GM21619 (cell line): ENCODE measurements at regions not wholly inside any gene's neighbourhood (a gene's known extent, or its start where the extent isn't known, plus 50 kb on each side); places are given as distances from the start of the nearest gene placed in this dataset.
A peak's percentile ranks its signal among the peaks of the same experiment; 100 is the strongest.
"Not testable (repeated sequence)": the region's sequence is repeated elsewhere in the genome, so short reads cannot be mapped to it uniquely, and the experiment has no call there.

Source experiments
- ATAC-seq: cut with Tn5 transposase; IDR thresholded peaks from one replicate; pipeline ENCODE4 v1.9.1; 2021; ENCODE audit not compliant: unreplicated experiment

- ATAC-seq: no peak
Observed at GRCh38 chr10:26952094-26952493, 91.3 kb upstream of the ABI1 start.

DNA sequence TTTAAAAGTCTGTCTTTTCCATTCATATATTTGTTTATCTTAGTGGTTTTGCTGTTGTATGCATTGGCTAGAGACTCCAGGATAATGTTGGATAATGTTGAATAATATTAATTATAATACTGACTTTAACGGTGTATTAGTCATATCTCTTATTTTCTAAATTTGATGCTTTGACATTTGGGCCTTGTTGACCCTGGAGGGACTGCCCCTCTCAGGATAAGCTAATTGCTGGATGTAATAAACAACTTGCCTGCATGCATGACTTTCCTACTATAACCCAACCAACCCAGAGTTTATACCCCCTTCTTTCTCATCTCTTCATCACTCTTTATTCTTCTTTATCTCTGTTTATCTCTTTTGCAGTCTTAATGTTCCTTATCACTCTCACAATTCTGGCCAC, 90.9 kb upstream of the ABI1 start:
- no peak for ATAC-seq

GRCh38 chr10:26950934-26951333, 90.2 kb upstream of the ABI1 start:
- no peak for ATAC-seq

- no peak for ATAC-seq
Observed at GRCh38 chr10:26946102-26946811, 85.5 kb upstream of the ABI1 start.

DNA sequence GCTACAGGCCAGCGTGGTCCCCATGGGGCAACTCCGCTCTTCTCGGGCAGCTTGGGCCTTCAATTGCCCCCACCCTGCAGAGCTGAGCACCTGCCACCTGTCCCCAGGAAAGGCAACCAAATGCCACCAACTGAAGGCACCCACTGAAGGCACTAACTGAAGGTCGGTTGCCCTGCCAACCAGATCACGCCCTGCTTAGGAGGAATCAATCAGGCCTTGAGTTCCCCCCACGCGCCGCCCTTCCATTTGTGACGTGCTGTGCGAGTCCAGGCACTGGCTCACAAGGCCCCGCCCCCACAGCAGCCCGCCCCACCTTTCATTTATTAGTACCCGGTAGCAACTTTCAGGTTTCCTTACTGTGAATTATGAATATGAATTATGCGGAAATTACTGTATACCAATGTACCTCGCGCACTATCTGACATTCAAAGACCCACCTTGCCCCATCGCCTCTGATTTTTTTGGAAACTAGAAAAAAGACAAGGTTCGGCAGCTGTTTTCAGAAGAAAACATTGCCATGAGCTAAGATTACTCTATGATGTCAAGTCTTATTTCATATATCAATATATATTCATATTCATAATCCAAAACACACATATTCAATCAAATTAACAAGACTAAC, 83.6 kb upstream of the ABI1 start:
- no peak for ATAC-seq

GRCh38 chr10:26939962-26940354, 79.2 kb upstream of the ABI1 start:
- no peak for ATAC-seq

DNA sequence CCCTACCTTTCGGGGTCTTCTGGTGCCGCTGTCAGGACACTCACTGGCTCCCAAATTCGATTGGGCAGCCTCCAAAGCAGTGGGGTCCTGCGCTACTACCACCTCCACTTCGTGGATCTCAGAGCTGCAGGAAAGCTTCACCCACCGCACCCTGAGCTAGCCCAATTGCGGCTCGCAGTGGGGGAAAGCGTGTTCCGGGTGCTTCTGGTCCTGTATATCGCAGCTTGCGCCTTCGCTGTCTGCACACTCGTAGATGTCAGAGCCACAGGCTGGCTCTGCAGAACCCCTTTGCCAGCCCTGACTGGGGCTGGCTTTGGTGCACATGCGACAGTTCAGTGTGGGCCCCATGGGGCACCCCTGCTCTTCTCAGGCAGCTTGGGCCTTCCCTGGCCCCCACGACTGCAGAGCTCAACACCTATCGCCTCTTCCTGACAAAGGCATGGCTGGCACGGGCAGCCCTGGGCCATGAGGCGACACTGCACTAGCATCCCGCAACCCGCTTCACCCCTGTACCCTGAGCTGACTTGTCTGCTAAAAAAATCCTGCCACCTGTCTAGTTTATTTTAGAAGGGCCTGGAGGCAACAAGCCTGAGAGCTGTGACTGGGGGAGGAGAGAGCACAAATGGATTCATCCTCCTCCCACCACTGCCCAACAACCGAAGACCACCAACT, 78.7 kb upstream of the ABI1 start:
- no peak for ATAC-seq

GRCh38 chr10:26938578-26938977, 77.8 kb upstream of the ABI1 start:
- ATAC-seq: no peak

- no peak for ATAC-seq
Observed at GRCh38 chr10:26937371-26937770, 76.6 kb upstream of the ABI1 start.

- not testable (repeated sequence) for ATAC-seq
Observed at GRCh38 chr10:26934190-26934589, 73.4 kb upstream of the ABI1 start.

DNA sequence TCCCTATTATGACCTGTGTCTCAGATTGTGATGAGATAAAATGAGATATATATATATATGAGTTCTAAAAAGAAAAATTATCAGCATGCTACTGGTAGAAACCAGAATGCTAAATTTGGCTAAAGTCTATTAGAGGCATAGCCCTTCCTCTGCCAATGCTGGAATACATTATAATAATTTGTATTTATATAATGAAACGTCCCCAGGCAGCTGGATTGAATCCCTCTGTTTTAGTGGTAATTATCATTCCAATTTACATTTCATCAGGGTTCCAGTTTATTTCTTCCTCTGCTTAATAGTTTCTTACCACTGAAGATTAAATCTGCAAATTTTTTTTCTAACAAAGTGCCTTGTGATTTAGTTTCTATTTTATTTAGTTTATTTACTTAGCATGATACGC, 71.8 kb upstream of the ABI1 start:
- no peak for ATAC-seq

DNA sequence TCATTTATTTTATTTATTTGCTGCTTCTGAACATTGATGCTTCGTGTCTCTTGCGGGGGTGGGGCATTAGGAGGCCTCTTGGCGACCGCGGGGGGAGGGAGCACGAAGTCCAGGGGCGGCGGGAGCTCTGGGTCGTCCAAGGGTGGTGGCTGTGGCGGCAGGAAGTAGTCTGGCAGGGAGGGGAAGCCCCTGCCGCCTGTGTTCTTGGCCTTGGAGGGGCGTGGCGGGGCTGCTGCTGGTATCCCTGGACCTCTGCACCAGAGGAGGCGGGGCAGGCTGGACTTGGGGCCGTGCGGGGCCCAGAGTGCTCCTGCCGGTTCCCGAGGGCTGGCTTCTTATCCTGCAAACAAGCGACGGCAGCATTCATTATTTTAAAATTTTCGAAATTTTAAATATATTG, 70.5 kb upstream of the ABI1 start:
- peak; percentile 93 for ATAC-seq

DNA sequence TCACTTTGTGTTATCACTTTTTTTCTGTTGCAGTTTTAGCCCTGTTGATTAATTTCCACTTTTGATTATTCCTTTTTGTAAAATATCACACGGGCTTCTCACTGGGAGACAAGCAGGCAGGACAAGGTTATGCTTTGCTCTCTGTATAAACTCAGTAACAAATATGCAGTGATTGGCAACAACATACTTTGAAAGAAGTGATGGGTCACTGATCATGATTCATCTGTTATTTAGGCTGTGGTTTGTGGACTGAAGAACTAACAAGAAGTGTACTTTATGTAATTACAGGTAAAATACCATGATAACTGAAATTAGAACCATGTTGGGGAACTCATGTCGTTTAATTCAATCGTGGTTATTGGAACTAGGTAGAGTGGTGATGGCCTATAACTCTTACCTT, 62.1 kb upstream of the ABI1 start:
- ATAC-seq: not testable (repeated sequence)

DNA sequence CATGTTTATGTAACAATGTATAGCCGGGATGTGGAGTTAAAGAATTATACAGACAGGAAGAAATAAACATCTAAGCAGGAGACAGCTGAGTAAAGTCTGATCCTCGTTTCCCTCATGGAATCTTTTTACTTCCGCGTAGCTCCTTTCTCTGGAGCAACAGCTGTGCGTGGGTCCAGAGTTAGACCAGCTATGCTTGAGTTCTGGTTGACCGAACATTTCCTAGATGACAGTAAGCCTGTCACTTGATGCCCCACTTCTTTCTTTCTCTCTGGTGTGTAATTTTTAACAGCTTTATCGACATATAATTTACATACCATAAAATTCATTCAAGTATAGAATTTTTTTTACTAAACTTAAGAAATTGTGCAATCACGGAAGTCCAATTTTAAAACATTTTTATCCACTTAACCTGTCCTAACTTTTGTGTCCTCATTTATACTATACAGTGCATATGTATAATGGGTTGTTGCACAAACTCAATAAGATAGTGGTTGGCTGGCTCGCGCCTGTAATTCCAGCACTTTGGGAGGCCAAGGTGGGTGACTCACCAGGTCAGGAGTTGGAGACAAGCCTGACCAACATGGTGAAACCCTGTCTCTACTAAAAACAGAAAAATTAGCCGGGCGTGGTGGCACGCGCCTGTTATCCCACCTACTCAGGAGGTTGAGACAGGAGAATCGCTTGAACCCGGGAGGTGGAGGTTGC, 58.5 kb upstream of the ABI1 start:
- not testable (repeated sequence) for ATAC-seq

GRCh38 chr10:26914898-26915297, 54.1 kb upstream of the ABI1 start:
- ATAC-seq: no peak

GRCh38 chr10:26911811-26912461, 51.2 kb upstream of the ABI1 start:
- peak; percentile 61 for ATAC-seq
